Smooth muscle cell (in vitro differentiated cells): ENCODE measurements at regions not wholly inside any gene's neighbourhood (a gene's known extent, or its start where the extent isn't known, plus 50 kb on each side); places are given as distances from the start of the nearest gene placed in this dataset.

Source experiments
- DNase-seq: peaks from one replicate; lab custom pipeline; 2025; ENCODE audit not compliant: unreplicated experiment; lab: John Stamatoyannopoulos, UW
- H2AFZ ChIP-seq: fragments of 200-600 bp; sonication (generic); 2 replicates; pipeline ENCODE4 v1.6.0; 2016; ENCODE audit warnings: antibody characterized with exemption, low read depth, mild to moderate bottlenecking
- H3F3A ChIP-seq: fragments of 200-600 bp; sonication (generic); 2 replicates; pipeline ENCODE4 v1.6.0; 2017; ENCODE audit warnings: antibody characterized with exemption, low read depth
- H3K27ac ChIP-seq: fragments of 200-600 bp; sonication (generic); 2 replicates; pipeline ENCODE4 v1.5.1; 2016; ENCODE audit warnings: low read depth, mild to moderate bottlenecking
- H3K27me3 ChIP-seq: fragments of 200-600 bp; sonication (generic); 2 replicates; pipeline ENCODE4 v1.6.1; 2016; ENCODE audit warnings: low read depth, mild to moderate bottlenecking
- H3K36me3 ChIP-seq: fragments of 200-600 bp; sonication (generic); 2 replicates; pipeline ENCODE4 v1.5.1; 2016; ENCODE audit warnings: low read depth
- H3K4me1 ChIP-seq: fragments of 200-600 bp; sonication (generic); 2 replicates; pipeline ENCODE4 v1.5.1; 2016; ENCODE audit warnings: low read depth
- H3K4me2 ChIP-seq: fragments of 200-600 bp; sonication (generic); 2 replicates; pipeline ENCODE4 v1.6.0; 2016; ENCODE audit warnings: mild to moderate bottlenecking
- H3K4me3 ChIP-seq: fragments of 200-600 bp; sonication (generic); 2 replicates; pipeline ENCODE4 v1.5.1; 2016; ENCODE audit warnings: mild to moderate bottlenecking
- H3K79me2 ChIP-seq: fragments of 200-600 bp; sonication (generic); 2 replicates; pipeline ENCODE4 v1.6.0; 2016; ENCODE audit warnings: low read depth, mild to moderate bottlenecking
- H3K9ac ChIP-seq: fragments of 200-600 bp; sonication (generic); 2 replicates; pipeline ENCODE4 v1.6.0; 2016; ENCODE audit warnings: low read depth
- H3K9me3 ChIP-seq: fragments of 200-600 bp; sonication (generic); replicated peaks from 2 replicates; pipeline ENCODE4 v1.5.1; 2016; ENCODE audit warnings: low read depth
- H4K20me1 ChIP-seq: fragments of 200-600 bp; sonication (generic); 2 replicates; pipeline ENCODE4 v1.6.0; 2016; ENCODE audit warnings: low read depth
- WGBS: methylation state at CpG from one replicate; pipeline ENCODE4 v1.1.7; 2016; ENCODE audit warnings: low lambda C conversion rate; 5-methylcytosine and 5-hydroxymethylcytosine counted together
- TF ChIP-seq, protein P1 (sequence below): fragments of 200-600 bp; sonication (generic); IDR thresholded peaks from 2 replicates; pipeline ENCODE4 v1.5.1; 2017; ENCODE audit warnings: borderline replicate concordance, mild to moderate bottlenecking, antibody characterized with exemption; ENCODE audit not compliant: insufficient read depth, poor library complexity, severe bottlenecking

DNA sequence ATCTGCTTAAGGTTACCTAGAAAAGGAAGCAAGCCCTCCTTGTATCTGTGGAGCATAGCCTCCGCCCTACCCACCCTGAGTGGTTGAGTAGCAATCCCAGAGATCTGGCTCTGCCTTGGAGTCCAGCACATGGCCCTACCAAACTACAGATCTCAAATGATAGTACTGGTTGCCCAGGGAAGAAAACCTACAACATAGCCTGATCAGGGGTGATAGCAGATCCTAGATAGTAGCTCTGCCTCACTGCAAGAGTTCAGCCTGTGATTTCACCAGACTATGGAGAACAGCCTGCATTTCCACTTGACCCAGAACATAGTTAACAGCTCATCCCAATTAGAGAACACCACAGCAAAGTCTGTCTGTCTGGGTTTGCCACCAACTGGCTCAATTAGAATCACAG, 279.5 kb downstream of the ETNK1 start:
- Histone ChIP-seq H3K9ac (no peak overlapping the region), H3K27me3 (no peaks in the 10 kb centered on the region), H3F3A (no peaks in the 10 kb centered on the region), H4K20me1 (no peaks in the 10 kb centered on the region), H3K79me2 (no peaks in the 10 kb centered on the region), H3K27ac (no peak overlapping the region), H3K4me2 (no peak overlapping the region), H2AFZ (no peak overlapping the region), H3K9me3 (no peaks in the 10 kb centered on the region), H3K36me3 (no peaks in the 10 kb centered on the region), H3K4me3 (no peak overlapping the region), H3K4me1 (peaks cover 9% of the 10 kb centered on the region)
- TF ChIP-seq, protein P1, sequence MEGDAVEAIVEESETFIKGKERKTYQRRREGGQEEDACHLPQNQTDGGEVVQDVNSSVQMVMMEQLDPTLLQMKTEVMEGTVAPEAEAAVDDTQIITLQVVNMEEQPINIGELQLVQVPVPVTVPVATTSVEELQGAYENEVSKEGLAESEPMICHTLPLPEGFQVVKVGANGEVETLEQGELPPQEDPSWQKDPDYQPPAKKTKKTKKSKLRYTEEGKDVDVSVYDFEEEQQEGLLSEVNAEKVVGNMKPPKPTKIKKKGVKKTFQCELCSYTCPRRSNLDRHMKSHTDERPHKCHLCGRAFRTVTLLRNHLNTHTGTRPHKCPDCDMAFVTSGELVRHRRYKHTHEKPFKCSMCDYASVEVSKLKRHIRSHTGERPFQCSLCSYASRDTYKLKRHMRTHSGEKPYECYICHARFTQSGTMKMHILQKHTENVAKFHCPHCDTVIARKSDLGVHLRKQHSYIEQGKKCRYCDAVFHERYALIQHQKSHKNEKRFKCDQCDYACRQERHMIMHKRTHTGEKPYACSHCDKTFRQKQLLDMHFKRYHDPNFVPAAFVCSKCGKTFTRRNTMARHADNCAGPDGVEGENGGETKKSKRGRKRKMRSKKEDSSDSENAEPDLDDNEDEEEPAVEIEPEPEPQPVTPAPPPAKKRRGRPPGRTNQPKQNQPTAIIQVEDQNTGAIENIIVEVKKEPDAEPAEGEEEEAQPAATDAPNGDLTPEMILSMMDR: no peak
- no peak for DNase-seq
- WGBS: 88% methylated on average over 1 of the region's 1 CpG

DNA sequence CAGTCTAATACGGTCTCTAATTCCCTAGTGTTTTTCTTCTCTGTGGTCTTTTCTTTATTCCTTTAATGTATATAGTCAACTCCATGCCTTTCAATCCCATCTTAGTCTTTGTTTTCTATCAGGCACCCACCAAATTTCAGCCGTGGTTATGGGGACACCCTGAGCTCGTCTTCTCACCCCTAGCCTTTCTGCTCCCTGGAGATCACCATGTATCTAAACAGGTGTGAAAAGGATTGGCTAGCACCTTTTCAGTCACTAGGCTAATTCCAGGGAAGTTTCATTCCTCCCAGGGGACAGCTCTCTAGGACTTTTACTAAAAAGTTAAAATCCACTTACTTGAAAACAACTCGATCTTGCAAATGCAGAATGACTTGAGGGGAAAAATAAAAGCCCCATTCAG, 291.3 kb downstream of the ETNK1 start:
- Histone ChIP-seq H3K4me1 (no peaks in the 10 kb centered on the region), H3F3A (no peaks in the 10 kb centered on the region), H4K20me1 (no peaks in the 10 kb centered on the region), H3K27ac (no peak overlapping the region), H3K9ac (no peak overlapping the region), H3K27me3 (no peaks in the 10 kb centered on the region), H2AFZ (no peak overlapping the region), H3K79me2 (no peaks in the 10 kb centered on the region), H3K36me3 (no peaks in the 10 kb centered on the region), H3K9me3 (no peaks in the 10 kb centered on the region), H3K4me2 (no peak overlapping the region), H3K4me3 (no peak overlapping the region)
- no peak for DNase-seq
- TF ChIP-seq, protein P1: no peak
- WGBS: 81% methylated on average over 4 of the region's 4 CpGs

DNA sequence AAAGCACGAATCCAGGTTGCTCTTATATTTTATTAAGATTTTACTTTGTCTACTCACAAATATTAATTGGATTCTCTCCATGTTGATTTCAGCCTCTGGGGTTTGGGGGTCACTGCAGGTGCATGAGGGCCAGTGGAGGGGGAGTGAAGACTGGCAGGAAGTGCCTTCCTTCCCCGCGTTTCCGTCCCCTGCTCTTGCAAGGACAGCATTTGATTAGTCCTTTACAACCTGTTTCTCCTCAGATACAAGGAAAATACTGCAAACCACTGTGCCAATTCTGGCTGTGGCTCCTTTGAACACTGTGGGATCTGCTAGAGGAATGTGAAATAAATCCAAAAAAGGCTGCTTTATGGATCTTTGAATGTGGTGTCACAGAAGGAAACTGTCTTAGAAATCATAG, 291.8 kb downstream of the ETNK1 start:
- TF ChIP-seq, protein P1: no peak
- no peaks in the 10 kb centered on the region for H3K9me3 ChIP-seq
- no peak overlapping the region for H3K4me3 ChIP-seq
- H3F3A ChIP-seq: no peaks in the 10 kb centered on the region
- 66% methylated on average over 4 of the region's 4 CpGs for WGBS
- H3K79me2 ChIP-seq: no peaks in the 10 kb centered on the region
- H3K27me3 ChIP-seq: no peaks in the 10 kb centered on the region
- H4K20me1 ChIP-seq: no peaks in the 10 kb centered on the region
- H3K9ac ChIP-seq: no peak overlapping the region
- H3K4me1 ChIP-seq: no peaks in the 10 kb centered on the region
- no peaks in the 10 kb centered on the region for H3K36me3 ChIP-seq
- H3K27ac ChIP-seq: no peak overlapping the region
- H3K4me2 ChIP-seq: no peak overlapping the region
- DNase-seq: no peak
- H2AFZ ChIP-seq: no peak overlapping the region

DNA sequence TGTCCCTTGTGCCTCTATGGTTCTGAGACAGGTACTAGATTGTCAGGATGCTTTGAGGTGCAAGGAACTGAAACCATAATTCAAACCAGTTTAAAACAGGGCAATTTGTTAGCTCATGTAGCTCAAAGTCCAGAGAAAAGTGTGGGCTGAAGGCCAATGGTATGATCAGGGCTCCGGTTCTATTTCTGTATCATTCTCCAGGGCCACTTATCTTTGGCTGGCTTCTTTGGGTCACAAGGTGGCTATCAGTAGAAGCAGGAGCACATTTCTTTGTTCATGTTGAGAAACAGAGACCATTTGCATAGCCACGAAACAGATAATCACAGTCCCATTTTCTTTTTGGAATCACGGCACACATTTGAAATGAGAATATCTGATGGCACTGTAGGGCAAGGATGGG, 294.9 kb downstream of the ETNK1 start:
- H2AFZ ChIP-seq: no peak overlapping the region
- H3K4me2 ChIP-seq: no peak overlapping the region
- no peaks in the 10 kb centered on the region for H4K20me1 ChIP-seq
- H3F3A ChIP-seq: no peaks in the 10 kb centered on the region
- no peak for DNase-seq
- H3K9me3 ChIP-seq: no peaks in the 10 kb centered on the region
- H3K36me3 ChIP-seq: no peaks in the 10 kb centered on the region
- no peak overlapping the region for H3K4me3 ChIP-seq
- 94% methylated on average over 3 of the region's 3 CpGs for WGBS
- H3K27ac ChIP-seq: no peak overlapping the region
- TF ChIP-seq, protein P1: no peak
- no peaks in the 10 kb centered on the region for H3K79me2 ChIP-seq
- H3K27me3 ChIP-seq: no peaks in the 10 kb centered on the region
- no peaks in the 10 kb centered on the region for H3K4me1 ChIP-seq
- H3K9ac ChIP-seq: no peak overlapping the region
